A673 (cell line): ENCODE measurements at regions not wholly inside any gene's neighbourhood (a gene's known extent, or its start where the extent isn't known, plus 50 kb on each side); places are given as distances from the start of the nearest gene placed in this dataset.

ENCODE experiments used
- EZH2 ChIP-seq: fragments of 200-600 bp; sonication (generic); IDR thresholded peaks from 2 replicates; pipeline ENCODE4 v1.6.1; 2017; ENCODE audit warnings: borderline replicate concordance, low read depth, mild to moderate bottlenecking, mixed read lengths, antibody characterized with exemption, low read length; ENCODE audit not compliant: poor library complexity, severe bottlenecking
- TF ChIP-seq, protein P1 (sequence below): fragments of 300-800, 200-600 bp; sonication (generic); conservative IDR thresholded peaks from 2 replicates; pipeline ENCODE4 v1.5.1; 2017; ENCODE audit warnings: low read depth, mild to moderate bottlenecking, antibody characterized with exemption, low read length, moderate library complexity, mixed read lengths

DNA sequence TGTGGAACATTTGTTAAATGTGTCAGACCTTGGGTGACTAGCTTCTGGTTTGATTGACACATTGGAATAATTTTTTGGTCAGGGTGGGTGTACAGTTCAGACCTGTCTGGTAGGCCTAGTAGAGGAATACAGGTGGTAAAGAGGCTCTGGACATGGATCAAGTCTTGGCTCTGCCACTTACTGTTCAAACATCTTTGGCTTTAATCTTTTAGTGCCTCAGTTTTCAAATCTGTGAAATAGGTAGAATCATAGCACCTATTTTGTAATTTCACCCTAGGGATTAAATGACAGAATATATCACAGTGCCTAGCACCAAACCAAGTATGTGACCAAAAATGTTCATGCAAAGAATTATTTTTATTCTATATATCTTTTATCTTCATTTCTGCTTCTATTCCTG lies 340.4 kb downstream of the RPS6KC1 start:
- TF ChIP-seq, protein P1, sequence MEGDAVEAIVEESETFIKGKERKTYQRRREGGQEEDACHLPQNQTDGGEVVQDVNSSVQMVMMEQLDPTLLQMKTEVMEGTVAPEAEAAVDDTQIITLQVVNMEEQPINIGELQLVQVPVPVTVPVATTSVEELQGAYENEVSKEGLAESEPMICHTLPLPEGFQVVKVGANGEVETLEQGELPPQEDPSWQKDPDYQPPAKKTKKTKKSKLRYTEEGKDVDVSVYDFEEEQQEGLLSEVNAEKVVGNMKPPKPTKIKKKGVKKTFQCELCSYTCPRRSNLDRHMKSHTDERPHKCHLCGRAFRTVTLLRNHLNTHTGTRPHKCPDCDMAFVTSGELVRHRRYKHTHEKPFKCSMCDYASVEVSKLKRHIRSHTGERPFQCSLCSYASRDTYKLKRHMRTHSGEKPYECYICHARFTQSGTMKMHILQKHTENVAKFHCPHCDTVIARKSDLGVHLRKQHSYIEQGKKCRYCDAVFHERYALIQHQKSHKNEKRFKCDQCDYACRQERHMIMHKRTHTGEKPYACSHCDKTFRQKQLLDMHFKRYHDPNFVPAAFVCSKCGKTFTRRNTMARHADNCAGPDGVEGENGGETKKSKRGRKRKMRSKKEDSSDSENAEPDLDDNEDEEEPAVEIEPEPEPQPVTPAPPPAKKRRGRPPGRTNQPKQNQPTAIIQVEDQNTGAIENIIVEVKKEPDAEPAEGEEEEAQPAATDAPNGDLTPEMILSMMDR = no peak
- no peak for TF ChIP-seq EZH2
